ENCODE measurements at regions not wholly inside any gene's neighbourhood (a gene's known extent, or its start where the extent isn't known, plus 50 kb on each side); places are given as distances from the start of the nearest gene placed in this dataset.
"Not testable (repeated sequence)": the region's sequence is repeated elsewhere in the genome, so short reads cannot be mapped to it uniquely, and the experiment has no call there.

DNA sequence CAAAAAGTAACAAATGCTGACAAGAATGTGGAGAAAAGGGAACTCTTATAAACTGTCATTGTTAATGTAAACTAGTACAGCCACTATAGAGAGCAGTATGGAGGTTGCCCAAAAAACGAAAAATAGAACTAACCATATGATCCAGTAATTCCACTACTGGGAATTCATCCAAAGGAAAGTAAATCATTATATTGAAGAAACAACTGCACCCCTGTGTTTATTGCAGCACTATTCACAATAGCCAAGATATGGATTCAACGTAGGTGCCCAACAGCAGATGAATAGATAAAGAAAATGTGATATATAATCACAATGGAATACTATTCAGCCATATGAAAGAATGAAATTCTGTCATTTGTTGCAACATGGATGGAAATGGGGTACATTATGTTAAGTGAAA is 188.0 kb upstream of the E2F7 start:
- DNase-seq = no peak

DNA sequence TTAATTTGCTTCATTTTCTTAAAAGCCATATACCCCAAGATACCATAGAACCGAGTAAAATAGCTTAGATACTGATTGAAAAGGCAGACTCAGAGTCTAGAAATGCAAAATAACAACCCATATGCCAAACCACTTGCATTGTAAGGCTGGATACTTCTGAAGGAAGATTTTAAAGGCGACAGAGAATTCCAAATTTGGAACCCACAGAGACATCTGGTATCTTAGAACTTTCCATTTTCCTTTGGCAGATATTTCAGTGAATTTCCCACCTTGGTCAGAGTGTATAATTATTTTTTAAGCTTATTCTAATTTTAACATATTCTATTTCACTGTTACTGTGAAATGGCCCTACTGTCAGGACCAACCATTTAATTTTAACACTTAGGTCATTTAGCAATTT is 186.4 kb upstream of the E2F7 start:
- no peak for DNase-seq

DNA sequence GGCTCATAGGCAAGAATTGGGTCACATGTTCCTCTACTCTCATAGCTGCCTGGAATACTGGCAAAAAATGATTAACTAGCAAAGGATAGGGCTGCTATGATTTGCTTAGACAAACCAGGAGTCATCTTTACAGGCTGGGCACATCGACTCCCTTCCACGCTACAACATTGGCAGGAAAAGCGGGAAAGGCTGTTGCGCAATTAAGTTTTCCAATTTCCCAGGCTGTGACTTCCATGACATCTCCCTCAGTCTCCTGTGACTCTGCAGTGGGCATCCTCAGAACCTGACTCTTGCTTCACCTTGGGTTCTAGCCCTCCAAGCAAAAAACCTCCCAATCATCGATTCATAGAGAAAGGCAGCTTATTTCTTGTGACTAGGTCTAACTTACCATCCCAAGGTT is 184.5 kb upstream of the E2F7 start:
- no peak for DNase-seq

DNA sequence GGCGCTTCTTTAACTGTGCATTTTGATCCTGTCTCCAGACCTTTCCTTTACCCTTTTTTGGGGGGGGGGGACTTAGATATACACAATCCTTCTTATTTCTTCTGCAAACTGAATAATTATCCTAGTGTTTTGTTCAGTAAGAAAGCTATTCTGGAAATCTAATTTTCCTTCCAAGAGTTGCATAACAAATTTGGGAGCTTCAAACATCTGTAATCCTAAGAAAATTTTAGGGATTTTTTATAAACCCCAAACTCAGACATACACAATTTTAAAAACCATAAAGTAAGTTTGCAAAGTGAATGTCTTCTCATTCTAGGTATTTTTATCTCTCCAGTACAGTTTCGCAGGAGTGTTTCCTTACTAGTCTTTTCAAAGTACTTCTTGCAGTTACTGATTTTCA is 182.7 kb upstream of the E2F7 start:
- no peak for DNase-seq

DNA sequence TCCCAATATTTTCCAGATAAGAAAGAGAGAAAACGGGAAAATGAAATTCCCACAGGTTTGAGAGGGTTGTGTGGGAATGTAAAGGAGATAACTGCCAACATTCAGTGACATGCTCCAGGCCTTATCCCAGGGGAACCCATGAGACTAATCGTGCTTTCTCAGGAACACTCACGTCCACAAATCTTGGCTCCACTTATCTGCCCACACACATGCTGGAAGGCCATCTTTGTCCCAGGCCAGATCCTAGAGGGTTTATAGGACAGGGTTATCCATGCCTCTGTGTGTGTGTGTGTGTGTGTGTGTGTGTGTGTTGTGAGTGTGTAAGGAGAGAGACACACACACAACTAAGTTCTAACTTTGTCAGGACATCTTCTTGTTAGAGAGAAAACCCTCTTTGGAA is 182.2 kb upstream of the E2F7 start:
- no peak for DNase-seq

DNA sequence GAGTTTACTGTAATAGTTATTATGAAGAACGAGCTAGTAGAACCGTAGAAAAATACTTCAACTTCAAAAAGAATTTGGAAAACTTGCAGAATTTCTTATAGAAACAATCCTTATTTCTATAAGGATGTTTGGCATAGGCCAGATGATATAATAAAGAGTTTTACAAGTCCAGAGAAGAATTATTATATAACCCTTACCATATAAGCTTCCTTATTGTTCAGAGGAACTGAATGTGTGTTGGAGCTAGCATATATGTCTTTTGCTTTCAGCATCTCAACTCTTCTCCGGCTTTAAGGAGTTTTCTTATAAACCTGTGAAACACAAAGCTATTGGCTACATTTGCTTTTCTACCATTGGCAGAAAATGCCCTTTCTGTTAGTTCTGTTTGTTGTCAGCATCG is 178.0 kb upstream of the E2F7 start:
- DNase-seq = no peak

DNA sequence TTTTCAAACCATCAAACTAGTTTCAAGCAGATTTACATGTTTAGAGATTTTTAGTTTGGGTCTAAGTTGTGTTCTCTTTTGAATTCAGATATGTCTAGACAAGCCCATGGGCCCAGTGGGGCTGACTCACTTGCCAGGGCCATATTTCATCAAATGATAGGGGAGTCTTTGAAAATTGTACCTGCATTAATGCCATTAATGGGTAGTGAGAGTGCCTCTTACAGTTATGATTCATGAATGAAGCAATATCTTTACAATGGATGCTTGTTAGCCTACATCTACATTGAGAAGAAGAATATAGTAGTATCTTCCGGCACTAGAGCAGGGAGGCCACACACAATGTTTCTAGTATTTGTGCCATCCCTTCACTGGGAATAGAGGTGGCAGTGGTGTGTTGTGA is 174.2 kb upstream of the E2F7 start:
- DNase-seq = no peak

DNA sequence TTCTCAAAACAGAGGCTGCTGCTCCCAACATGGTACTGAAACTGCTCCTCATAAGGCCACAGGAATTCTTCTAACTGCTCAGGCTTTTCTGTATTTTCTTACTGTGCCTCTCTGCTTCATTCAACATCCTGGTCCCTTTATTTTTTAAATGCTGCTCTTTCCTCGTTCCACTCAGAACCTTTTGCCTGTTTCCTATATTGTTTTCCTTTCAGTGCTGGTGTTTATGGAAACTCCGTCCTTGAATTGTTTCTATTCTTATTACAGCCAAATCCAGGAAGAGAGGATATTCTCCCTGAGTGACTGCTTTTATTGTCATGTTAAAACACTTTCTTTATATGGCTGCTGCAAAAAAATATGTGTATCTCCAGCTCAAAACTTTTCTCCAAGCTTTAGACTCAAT is 173.0 kb upstream of the E2F7 start:
- no peak for DNase-seq

DNA sequence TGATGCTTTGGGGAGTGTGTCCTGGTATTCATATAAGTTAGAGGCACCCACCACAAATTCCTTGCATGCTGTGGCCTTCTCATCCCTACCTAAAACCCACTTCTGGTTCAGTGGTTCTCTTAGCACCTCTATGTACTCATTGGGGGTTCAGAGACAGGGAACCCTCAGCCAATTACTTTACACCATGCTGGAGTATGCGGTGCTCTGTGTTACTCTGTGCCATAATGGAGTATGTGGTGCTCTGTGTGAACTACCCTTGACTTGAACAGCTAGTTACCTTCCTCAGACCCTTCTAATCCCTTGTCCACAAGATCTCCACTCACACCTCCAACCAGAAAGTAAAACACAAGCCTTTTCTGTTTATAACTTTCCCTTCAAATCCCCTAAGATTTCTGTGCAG is 172.5 kb upstream of the E2F7 start:
- DNase-seq = no peak

DNA sequence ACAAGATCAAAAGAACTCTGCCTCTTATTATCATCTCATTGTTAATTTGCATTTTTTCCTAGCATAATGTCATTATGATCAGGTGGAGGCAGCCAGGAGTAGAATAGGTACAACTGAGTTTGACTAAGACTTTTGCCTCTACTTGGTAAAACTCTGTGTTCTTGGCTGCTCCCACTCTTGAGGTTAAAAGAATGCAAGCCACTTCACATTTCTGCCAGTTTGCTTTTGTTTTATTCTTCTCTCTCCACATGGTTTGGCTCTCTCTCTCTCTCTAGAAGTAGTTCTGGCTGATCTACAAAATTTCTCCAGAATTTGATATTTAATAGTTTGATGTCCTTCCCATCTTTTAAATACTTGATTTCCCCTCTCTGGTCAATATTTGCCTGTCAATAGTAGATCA is 170.7 kb upstream of the E2F7 start:
- no peak for DNase-seq

DNA sequence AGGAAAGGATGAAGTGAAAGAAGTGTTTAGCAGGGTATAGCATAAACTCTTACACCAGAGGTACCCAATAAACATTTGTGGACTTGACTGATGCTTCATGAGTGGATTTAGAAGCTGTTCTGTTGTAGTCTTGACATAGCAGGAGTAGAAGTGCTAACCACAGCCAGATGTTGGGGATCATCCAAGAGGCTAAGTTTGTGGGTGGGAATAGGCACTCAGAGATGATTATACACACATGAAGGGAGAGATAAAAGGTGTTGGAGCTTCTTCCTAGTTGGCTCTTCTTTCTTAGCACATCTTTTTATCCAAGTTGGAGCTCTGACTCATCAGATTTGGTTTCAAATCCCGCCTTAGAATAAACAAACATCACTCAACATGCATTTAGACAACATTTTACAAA is 166.7 kb upstream of the E2F7 start:
- no peak for DNase-seq

DNA sequence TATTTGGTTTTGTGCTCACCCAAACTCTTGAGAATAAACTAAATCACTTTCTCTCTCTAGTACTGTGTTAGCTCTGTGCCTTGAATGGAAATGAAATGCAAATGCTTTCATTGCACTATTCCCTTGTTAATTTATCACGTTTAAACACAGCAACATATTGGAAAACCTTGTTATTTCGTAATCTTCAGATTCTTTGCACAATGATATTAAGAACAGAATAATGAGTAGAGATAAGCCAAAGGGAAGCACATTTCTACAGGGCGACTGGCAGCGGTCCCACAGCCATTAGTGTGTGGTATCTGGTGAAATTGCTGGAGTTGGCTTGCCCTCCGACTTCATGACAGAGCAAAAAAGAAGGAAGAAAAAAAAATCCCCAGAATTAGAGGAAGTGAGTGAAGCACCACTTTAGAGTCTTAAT is 166.1 kb upstream of the E2F7 start:
- DNase-seq = no peak

DNA sequence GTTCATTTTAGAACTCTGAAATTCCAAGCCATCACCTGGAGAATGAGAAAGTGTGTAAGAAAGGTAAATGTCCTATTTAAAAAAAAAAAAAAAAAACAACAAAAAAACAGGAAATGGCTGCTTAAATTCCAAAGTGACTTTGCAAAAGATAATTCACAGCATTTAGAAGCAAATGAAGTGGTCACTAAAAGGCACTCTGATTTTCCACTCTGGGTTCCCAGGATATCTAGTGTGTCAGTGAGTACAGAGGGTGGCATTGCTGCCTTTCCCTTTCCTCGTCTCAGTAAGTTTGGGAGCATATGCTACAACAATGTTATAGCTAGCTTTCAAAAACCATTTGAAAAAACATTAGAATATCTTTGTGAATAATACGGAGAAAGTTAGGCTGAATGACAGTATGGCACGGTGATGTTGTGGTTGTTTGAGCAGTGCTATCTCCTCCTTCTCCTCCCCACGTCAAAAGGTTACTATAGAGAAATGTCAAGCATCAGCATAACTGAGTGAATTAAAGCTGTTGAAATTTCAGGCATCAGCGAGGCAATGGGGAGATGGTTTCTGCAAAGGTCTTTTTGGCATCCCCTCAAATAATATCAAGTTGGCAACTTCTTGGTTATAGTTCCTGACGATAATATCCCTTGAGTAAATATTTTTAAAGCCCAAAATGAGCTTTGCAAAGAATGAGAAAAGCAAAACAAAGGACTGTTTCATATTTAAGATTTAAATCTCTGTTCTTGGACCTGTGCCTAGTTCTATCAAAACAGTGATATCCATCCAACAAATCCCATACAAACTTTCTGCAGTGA is 164.5 kb upstream of the E2F7 start:
- DNase-seq = no peak

DNA sequence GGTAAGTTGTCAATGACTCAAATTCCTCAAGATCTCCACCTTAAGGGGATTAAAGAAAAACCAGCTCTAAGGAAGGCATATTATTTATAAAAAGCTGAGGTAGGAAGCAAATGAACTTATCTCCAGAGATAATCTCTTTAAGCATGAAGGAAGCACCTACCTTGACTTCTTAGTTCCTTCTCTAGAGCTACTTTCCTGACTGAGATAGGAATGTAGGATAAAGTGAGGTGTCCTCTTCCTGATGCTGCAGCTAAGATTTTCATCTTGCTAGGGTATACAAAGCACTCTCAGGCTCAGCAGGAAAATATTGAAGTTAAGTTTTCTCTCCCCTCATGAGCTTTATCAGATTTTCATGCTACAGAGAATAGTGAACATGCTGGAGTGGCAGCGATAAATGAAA is 163.0 kb upstream of the E2F7 start:
- DNase-seq = no peak

DNA sequence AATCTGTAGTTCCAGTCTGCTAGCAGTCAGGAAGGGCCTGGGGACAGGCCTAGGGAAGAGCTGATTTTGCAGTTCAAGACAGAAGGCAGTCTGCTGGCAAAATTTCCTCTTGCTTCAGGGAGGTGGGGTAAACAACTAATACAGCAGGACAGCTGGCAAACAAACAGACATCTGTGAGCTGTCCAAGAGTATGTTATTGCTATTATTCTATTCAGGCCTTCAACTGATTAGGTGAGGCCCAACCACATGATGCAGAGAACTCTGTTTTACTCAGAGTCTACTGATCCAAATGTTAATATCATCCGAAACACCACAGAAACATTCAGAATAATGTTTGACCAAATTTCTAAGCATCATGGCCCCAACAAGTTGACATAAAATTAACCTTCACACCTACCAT is 161.0 kb upstream of the E2F7 start:
- DNase-seq = no peak

DNA sequence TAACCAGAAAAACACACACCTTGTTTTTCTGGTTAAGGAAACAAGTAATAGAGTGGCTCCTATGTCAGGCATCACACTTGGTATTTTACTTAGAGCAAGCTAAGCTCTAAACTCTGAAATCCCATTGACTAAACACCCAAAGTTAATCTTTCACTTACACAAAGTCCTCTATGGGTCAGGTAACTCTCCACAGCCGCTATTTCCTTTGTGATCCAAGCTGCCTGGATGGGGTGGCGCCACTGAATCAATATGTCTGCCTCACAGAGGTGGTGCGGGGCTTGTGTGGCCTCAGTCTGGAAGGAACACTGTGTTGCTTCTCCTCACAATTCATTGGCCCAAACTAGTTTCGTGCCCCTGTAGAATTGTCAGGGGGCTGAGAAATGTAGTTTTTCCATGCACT is 160.0 kb upstream of the E2F7 start:
- DNase-seq = no peak

DNA sequence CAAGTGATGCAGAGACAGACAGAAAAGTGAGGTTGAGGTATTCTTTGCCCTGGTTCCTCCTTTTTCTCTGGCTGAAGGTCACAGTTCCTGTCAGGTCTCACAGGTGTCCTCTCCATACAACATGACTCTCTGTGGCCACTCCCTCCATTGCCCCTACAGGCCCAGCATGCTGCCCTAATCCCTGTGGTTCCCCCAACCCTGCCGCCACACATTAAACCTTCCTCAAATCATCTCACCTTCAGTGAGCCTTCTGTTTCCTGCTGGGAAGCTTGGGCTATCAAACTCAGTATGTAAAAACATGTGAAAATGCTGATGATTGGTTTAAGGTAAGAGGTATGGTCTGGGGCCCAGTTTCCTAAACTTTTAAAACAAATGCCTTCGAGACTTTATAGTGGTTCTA is 159.0 kb upstream of the E2F7 start:
- DNase-seq = no peak

DNA sequence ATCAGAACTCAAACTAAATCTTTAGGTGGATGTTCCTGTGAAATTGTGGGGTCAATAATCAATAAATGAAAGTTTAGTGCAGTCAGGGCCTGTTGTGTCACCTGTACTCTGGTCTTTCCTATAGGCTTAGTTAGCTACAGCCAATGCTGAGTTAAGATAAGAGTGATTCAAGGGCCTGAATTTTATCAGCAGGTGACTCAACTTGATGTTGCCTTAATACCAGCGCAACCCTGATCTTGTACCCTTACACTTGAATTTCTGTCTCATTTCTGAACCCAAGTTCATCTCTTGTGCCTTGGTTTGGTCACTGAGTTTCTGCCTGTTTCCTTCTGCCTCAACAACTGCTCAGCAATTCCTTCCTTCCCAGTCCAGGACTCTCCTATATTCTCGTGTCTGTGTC is 157.0 kb upstream of the E2F7 start:
- DNase-seq = no peak

DNA sequence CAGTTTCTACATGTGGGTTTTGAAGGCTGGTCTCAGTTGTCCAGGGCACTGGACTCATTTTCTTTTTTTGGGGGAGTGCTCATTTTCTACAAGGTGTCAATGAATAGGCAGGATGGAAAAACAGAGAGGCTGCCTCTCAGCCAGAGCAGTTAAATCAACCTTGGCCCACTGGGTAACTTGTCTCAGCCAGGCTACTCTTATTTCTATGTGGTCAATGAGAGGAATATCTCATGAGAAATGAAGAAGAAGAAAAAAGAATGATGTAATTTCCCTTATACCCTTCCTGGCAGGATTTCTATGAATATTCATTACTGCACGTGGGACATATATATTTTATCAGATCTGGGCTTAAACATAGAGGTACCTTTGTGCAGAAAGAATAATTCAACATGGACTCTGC is 155.2 kb upstream of the E2F7 start:
- DNase-seq = no peak

DNA sequence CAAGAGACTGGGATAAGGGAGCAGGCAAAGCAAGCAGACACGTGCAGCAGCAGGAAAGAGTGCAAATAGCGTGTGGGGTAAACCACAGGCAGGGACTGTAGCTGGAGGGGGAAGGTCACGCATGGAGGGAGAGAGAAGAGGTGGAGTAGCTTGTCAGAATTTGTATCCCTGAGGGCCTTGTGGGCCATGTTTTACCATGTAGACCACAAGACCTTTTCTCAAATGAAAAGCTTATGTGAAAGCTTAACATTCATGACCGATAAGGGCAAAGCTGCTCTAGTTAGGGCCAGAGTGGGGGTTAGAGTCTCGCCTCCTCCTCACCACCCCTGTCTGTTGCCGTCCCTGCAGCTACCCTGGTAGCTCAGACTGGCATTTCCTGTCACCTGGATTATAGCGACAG is 152.9 kb upstream of the E2F7 start:
- DNase-seq = no peak

DNA sequence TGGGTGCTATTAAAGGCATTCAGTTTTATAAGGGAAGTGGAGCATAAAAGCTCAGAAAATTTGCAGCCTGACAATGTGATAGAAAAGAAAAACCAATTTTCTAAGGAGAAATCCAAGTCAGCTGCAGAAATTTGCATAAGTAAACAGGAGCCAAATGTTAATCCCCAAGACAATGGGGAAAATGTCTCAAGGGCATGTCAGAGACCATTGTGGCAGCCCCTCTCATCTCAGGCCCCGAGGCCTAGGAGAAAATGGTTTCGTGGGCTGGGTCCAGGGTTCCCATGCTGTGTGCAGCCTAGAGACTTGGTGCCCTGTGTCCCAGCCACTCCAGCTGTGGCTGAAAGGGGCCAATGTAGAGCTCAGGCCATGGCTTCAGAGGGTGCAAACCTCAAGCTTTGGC is 150.8 kb upstream of the E2F7 start:
- DNase-seq = not testable (repeated sequence)

DNA sequence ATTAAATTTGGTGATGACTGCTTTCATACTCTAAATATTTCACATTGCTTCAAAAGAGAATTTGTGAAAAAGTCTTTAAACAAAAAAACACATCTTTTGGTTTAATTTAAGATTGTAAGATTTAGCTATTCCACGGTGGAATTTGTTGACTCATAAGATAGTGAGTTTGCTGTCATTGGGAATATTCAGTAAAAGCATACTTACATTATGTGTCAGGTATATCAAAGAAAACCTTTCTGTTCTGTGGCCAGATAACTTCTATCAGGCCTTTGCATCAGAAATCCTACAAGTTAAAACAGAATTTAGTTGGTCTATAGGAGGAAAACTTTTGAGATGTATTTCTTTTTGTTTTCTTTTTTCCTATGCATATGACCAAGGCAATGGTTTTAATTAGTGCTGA is 148.8 kb upstream of the E2F7 start:
- no peak for DNase-seq

DNA sequence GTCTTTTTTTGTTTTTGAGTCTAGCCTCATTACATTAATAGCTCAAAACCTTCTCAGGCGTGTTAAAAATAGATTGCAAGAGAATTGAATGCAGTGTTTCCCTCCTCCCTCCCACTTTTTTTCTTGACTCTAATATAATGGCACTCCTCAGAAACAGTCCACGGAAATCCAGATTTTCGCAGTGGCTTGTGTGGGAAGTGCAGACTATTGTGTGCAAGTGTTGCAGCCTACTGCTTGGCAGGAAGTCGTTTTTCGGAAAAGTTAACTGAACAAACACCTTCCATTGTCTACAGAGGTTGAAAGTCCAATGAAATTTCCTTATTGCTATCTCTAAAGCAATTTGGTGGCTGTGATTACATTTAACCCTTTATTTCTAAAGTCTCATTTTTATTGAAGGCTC is 147.9 kb upstream of the E2F7 start:
- no peak for DNase-seq

DNA sequence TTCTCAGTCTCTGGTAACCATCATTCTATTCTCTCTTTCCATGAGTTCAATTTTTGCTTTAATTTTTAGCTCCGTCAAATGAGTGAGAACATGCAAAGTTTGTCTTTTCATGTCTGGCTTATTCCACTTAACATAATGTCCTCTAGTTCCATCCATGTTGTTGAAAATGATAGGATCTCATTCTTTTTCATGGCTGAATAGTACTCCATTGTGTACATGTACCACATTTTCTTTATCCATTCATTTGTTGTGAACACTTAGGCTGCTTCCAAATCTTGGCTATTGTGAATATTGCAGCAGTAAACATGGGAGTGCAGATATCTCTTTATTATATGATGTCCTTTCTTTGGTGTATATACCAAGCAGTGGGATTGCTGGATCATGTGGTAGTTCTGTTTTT is 145.4 kb upstream of the E2F7 start:
- no peak for DNase-seq

DNA sequence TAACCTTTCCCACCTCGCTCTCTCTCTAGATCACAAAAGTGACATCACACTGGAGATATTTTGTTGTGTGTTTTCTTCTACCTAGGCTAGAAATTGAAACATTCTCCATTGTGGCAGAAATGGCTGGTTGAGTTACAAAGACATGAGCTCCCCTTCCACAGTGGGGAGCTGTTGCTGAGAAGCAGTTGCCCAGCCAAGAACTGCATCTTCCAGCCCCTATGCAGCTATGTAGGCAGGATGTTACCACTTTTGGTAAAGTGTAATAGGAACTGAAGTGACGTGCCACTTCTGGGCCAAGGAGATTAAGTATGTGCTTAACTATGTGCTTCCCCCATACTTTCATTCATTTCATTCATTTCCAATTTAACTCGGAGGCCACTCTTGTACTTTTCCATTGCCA is 138.7 kb upstream of the E2F7 start:
- no peak for DNase-seq

Data from activated CD4-positive, alpha-beta T cell treated with anti-CD3 and anti-CD28 coated beads for 48 hours (primary cell).